ENCODE measurements at regions not wholly inside any gene's neighbourhood (a gene's known extent, or its start where the extent isn't known, plus 50 kb on each side); places are given as distances from the start of the nearest gene placed in this dataset.

DNA sequence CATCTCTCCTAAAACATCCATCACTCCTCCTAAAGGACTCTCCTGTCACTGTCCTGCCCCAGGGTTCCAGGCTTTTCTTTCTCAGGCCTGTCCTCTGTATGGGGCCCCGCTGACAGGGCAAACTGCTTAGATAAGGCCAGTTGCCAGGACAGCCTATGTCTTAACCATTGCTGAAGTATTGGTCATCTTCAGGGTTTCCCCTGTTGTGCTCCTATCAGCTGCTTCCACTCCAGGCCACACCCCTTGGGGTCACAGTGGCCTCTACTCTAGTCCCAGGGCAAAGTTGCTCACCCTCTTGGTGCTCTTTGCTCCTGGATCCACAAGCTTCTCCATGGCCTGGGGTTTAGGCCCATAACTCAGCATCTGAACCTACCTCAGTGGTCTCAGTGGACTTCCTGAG, 138.0 kb upstream of the PJA1 start:
- H3K79me2 ChIP-seq (ENCODE audit: control insufficient read depth, insufficient read depth, low read length): no peaks in the 10 kb centered on the region
- CTCF ChIA-PET: no interaction called here
- TF ChIP-seq, protein P1, sequence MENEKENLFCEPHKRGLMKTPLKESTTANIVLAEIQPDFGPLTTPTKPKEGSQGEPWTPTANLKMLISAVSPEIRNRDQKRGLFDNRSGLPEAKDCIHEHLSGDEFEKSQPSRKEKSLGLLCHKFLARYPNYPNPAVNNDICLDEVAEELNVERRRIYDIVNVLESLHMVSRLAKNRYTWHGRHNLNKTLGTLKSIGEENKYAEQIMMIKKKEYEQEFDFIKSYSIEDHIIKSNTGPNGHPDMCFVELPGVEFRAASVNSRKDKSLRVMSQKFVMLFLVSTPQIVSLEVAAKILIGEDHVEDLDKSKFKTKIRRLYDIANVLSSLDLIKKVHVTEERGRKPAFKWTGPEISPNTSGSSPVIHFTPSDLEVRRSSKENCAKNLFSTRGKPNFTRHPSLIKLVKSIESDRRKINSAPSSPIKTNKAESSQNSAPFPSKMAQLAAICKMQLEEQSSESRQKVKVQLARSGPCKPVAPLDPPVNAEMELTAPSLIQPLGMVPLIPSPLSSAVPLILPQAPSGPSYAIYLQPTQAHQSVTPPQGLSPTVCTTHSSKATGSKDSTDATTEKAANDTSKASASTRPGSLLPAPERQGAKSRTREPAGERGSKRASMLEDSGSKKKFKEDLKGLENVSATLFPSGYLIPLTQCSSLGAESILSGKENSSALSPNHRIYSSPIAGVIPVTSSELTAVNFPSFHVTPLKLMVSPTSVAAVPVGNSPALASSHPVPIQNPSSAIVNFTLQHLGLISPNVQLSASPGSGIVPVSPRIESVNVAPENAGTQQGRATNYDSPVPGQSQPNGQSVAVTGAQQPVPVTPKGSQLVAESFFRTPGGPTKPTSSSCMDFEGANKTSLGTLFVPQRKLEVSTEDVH (IDR thresholded peaks at IDR 0.05; ENCODE audit: low read depth, partially characterized antibody): no peak
- TF ChIP-seq, protein P2, sequence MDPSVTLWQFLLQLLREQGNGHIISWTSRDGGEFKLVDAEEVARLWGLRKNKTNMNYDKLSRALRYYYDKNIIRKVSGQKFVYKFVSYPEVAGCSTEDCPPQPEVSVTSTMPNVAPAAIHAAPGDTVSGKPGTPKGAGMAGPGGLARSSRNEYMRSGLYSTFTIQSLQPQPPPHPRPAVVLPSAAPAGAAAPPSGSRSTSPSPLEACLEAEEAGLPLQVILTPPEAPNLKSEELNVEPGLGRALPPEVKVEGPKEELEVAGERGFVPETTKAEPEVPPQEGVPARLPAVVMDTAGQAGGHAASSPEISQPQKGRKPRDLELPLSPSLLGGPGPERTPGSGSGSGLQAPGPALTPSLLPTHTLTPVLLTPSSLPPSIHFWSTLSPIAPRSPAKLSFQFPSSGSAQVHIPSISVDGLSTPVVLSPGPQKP (IDR thresholded peaks at IDR 0.05; ENCODE audit: low read depth, low read length): no peak
- TF ChIP-seq CHD4 (IDR thresholded peaks at IDR 0.05): no peak
- TF ChIP-seq ZBTB4 (CRISPR knock-in tag; IDR thresholded peaks at IDR 0.05): no peak
- no peak for TF ChIP-seq ZNF384 (IDR thresholded peaks at IDR 0.05; ENCODE audit: borderline replicate concordance, low read depth, low read length)
- no peak for TF ChIP-seq EED (IDR thresholded peaks at IDR 0.05; ENCODE audit: low read depth)
- no peak for TF ChIP-seq POLR2AphosphoS5 (IDR thresholded peaks at IDR 0.05; ENCODE audit: low read length)
- TF ChIP-seq NFYB (IDR thresholded peaks at IDR 0.05; ENCODE audit: insufficient read depth, low read depth, low read length): no peak
- TF ChIP-seq POLR2A (IDR thresholded peaks at IDR 0.05; ENCODE audit: low read depth, low read length): no peak
- TF ChIP-seq NFIC (IDR thresholded peaks at IDR 0.05; ENCODE audit: low read depth, low read length): no peak
- no peak for TF ChIP-seq MTA3 (IDR thresholded peaks at IDR 0.05; ENCODE audit: borderline replicate concordance, low read length)
- TF ChIP-seq NFYA (IDR thresholded peaks at IDR 0.05; ENCODE audit: borderline replicate concordance, low read depth, low read length): no peak
- TF ChIP-seq ZNF217 (IDR thresholded peaks at IDR 0.05): no peak
- no peak for TF ChIP-seq NRF1 (conservative IDR thresholded peaks at IDR 0.05; ENCODE audit: low read depth, low read length)
- TF ChIP-seq, protein P3, sequence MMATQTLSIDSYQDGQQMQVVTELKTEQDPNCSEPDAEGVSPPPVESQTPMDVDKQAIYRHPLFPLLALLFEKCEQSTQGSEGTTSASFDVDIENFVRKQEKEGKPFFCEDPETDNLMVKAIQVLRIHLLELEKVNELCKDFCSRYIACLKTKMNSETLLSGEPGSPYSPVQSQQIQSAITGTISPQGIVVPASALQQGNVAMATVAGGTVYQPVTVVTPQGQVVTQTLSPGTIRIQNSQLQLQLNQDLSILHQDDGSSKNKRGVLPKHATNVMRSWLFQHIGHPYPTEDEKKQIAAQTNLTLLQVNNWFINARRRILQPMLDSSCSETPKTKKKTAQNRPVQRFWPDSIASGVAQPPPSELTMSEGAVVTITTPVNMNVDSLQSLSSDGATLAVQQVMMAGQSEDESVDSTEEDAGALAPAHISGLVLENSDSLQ (IDR thresholded peaks at IDR 0.05): no peak
- no peak for TF ChIP-seq ZSCAN29 (IDR thresholded peaks at IDR 0.05)
- TF ChIP-seq, protein P4, sequence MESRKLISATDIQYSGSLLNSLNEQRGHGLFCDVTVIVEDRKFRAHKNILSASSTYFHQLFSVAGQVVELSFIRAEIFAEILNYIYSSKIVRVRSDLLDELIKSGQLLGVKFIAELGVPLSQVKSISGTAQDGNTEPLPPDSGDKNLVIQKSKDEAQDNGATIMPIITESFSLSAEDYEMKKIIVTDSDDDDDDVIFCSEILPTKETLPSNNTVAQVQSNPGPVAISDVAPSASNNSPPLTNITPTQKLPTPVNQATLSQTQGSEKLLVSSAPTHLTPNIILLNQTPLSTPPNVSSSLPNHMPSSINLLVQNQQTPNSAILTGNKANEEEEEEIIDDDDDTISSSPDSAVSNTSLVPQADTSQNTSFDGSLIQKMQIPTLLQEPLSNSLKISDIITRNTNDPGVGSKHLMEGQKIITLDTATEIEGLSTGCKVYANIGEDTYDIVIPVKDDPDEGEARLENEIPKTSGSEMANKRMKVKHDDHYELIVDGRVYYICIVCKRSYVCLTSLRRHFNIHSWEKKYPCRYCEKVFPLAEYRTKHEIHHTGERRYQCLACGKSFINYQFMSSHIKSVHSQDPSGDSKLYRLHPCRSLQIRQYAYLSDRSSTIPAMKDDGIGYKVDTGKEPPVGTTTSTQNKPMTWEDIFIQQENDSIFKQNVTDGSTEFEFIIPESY (IDR thresholded peaks at IDR 0.05): no peak

More for the DNA sequence above, 138.0 kb upstream of the PJA1 start:
- Histone ChIP-seq H3K9me3 (replicated peaks; ENCODE audit: control insufficient read depth, insufficient read depth, low read length) (no peaks in the 10 kb centered on the region), H3K27ac (ENCODE audit: control insufficient read depth, insufficient read depth) (no peak overlapping the region), H3K27me3 (replicated peaks in 1 of 2; ENCODE audit: control insufficient read depth in 2 of 2, insufficient read depth in 2 of 2, low read length in 1 of 2) (no peaks in the 10 kb centered on the region; a peak in 1 of 4 replicates), H3K36me3 (ENCODE audit: control insufficient read depth in 2 of 2, insufficient read depth in 2 of 2, low read length in 1 of 2) (no peaks in the 10 kb centered on the region), H3K4me3 (no peak overlapping the region), H3K9ac (ENCODE audit: control insufficient read depth, insufficient read depth, low read length) (no peak overlapping the region), H3K4me2 (ENCODE audit: control insufficient read depth, insufficient read depth) (no peak overlapping the region), H3K4me1 (ENCODE audit: control insufficient read depth, insufficient read depth, low read length) (no peaks in the 10 kb centered on the region), H2AFZ (ENCODE audit: control insufficient read depth, low read depth, low read length) (no peak overlapping the region), H4K20me1 (ENCODE audit: control insufficient read depth, insufficient read depth) (no peaks in the 10 kb centered on the region)
- 0% methylated on average over 1 of the region's 1 CpG for WGBS (ENCODE audit: insufficient coverage, insufficient replicate concordance, low lambda C conversion rate, missing lambda C conversion rate)
- ChIA-PET RAD21 (ENCODE audit: unreplicated experiment) (no interaction called here), SMC1A (ENCODE audit: uncharacterized antibody, unreplicated experiment) (no interaction called here), POLR2A (no interaction called here)
- ATAC-seq (no peak), DNase-seq (ENCODE audit: low read depth, low spot score) (no peak), FAIRE-seq (no peak)
- in situ Hi-C loops (cut with MboI) (no loop called here), intact Hi-C loops (cut with micrococcal nuclease; ENCODE audit: unreplicated experiment) (no loop called here)
- no TSS peak for BruUV-seq (replicated peaks)
